RWPE2 (cell line): ENCODE measurements at regions not wholly inside any gene's neighbourhood (a gene's known extent, or its start where the extent isn't known, plus 50 kb on each side); places are given as distances from the start of the nearest gene placed in this dataset.

Experiments
- ATAC-seq: fragments of 200-7000 bp; cut with Tn5 transposase; 3 replicates; pipeline ENCODE4 v1.9.1; 2021; ENCODE audit warnings: low read depth
- DNase-seq: peaks from one replicate; pipeline ENCODE4 v3.0.0-alpha.2; 2020; ENCODE audit warnings: low spot score
- H3K27ac ChIP-seq: fragments of 450-650 bp; 2 replicates; pipeline ENCODE4 v1.5.1; 2017; ENCODE audit warnings: mild to moderate bottlenecking; ENCODE audit not compliant: poor library complexity, severe bottlenecking
- H3K27me3 ChIP-seq: fragments of 250-450 bp; sonication (Bioruptor Pico); 2 replicates; pipeline ENCODE4 v1.5.1; 2021; ENCODE audit warnings: mild to moderate bottlenecking, moderate library complexity; ENCODE audit not compliant: insufficient read depth, poor library complexity, severe bottlenecking
- H3K36me3 ChIP-seq: fragments of 250-450 bp; sonication (Bioruptor Pico); 2 replicates; pipeline ENCODE4 v1.5.1; 2020; ENCODE audit warnings: low read depth, mild to moderate bottlenecking, moderate library complexity
- H3K4me1 ChIP-seq: fragments of 250-450 bp; sonication (Bioruptor Pico); 2 replicates; pipeline ENCODE4 v1.5.1; 2021; ENCODE audit warnings: mild to moderate bottlenecking, moderate library complexity; ENCODE audit not compliant: insufficient read depth, poor library complexity, severe bottlenecking
- H3K4me3 ChIP-seq: fragments of 250-450 bp; sonication (Bioruptor Pico); 2 replicates; pipeline ENCODE4 v1.5.1; 2021; ENCODE audit warnings: mild to moderate bottlenecking, moderate library complexity; ENCODE audit not compliant: severe bottlenecking
- H3K9me3 ChIP-seq: fragments of 250-450 bp; sonication (Bioruptor Pico); 2 replicates; pipeline ENCODE4 v1.5.1; 2021; ENCODE audit warnings: mild to moderate bottlenecking, moderate library complexity; ENCODE audit not compliant: severe bottlenecking
- CTCF ChIP-seq: fragments of 450-650 bp; IDR thresholded peaks from one replicate; pipeline ENCODE4 v1.5.1; 2017; ENCODE audit warnings: mild to moderate bottlenecking, moderate library complexity; ENCODE audit not compliant: poor library complexity, severe bottlenecking

DNA sequence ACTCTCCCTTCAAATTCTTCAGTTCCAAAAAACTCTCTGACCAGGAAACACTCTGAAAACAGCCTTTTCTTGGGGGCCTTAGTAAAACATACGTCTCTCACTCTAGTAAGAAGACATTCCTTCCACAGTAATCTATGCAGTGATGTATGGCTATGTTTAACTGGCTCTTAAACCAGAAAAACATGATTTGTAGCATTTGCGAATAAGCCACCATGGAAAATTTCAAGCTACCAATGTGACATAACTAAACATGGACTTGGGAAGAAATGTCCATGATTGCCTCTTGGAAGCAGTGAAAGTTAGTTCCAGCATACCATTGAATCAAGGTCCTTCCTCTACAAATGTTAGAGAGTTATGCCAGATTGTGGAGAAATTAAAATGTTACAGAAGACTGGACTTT, 121.5 kb upstream of the ATF7IP start:
- Histone ChIP-seq H3K4me1 (no peaks in the 10 kb centered on the region), H3K27ac (no peak overlapping the region), H3K9me3 (no peaks in the 10 kb centered on the region), H3K36me3 (no peaks in the 10 kb centered on the region), H3K27me3 (no peaks in the 10 kb centered on the region), H3K4me3 (no peak overlapping the region)
- DNase-seq, result no peak
- no peak for ATAC-seq
- TF ChIP-seq CTCF, result no peak

DNA sequence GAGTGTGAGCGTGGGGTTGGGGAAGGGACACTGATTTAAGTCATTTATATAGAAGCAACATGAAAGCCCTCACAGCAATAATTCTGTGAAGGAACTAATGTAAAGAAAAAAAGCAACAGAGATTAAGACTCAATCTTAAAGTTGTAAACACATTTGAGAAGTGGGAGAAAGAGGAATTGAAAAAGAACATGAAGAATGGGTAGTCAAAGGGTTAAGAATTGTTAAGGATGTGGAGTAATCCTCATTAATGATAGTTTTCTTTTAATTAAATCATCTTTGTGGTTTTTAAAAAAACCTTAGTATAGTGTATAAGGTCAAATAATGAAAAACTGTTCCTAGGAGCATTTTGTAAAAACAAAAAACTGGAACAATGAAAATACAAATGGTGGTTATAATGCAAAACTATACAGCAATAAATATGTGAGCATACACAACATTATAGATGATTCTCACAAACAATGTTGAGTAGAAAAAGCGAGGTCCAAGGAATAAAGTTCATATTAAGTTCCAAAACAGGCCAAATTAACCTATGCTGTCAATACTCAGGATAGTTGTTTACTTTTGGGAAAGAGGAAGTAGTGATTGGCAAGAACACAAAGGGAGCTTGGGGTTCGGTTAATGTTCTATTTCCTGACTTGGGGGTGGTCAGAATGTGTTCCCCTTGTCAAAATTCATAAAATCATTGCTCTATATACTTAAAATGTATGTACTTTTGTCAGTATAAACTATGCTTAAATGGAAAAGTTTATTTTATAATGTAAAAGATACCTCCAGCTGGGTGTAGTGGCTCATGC, 120.4 kb upstream of the ATF7IP start:
- Histone ChIP-seq H3K27ac (no peak overlapping the region), H3K4me1 (no peaks in the 10 kb centered on the region), H3K9me3 (no peaks in the 10 kb centered on the region), H3K36me3 (no peaks in the 10 kb centered on the region), H3K4me3 (no peak overlapping the region), H3K27me3 (no peaks in the 10 kb centered on the region)
- DNase-seq (no peak), ATAC-seq (no peak)
- TF ChIP-seq CTCF, result no peak

GRCh38 chr12:14247166-14247565, 118.3 kb upstream of the ATF7IP start:
- Histone ChIP-seq H3K9me3 (no peaks in the 10 kb centered on the region), H3K27ac (no peak overlapping the region), H3K4me3 (no peak overlapping the region), H3K27me3 (no peaks in the 10 kb centered on the region), H3K36me3 (no peaks in the 10 kb centered on the region), H3K4me1 (no peaks in the 10 kb centered on the region)
- ATAC-seq (no peak), DNase-seq (no peak)
- TF ChIP-seq CTCF, result no peak

DNA sequence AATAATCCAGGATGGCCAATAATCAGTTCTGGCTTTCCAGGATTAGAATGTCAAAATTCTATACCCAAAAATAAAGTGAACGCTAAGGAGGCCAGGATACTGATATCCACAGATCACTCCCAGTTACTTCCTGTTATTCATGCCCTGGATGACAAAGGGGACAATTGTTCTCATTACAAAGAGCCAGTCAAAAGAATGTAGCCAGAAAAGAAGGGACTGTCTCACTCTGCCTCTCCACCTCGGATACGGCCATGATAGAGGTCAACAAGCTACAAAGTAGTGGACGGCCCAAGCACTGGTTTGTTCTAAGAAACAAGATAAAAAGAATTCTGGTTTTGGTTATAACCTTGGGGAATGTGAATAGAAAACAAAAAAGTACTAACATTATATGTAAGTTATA, 116.1 kb upstream of the ATF7IP start:
- Histone ChIP-seq H3K4me3 (no peak overlapping the region), H3K9me3 (no peaks in the 10 kb centered on the region), H3K27ac (no peak overlapping the region), H3K27me3 (no peaks in the 10 kb centered on the region), H3K36me3 (no peaks in the 10 kb centered on the region), H3K4me1 (no peaks in the 10 kb centered on the region)
- ATAC-seq (no peak), DNase-seq (no peak)
- no peak for TF ChIP-seq CTCF

- DNase-seq, result no peak
- TF ChIP-seq CTCF, result no peak
- Histone ChIP-seq H3K27me3 (no peaks in the 10 kb centered on the region), H3K4me3 (no peak overlapping the region), H3K36me3 (no peaks in the 10 kb centered on the region), H3K27ac (no peak overlapping the region), H3K4me1 (peaks cover 15% of the 10 kb centered on the region), H3K9me3 (no peaks in the 10 kb centered on the region)
- no peak for ATAC-seq
Observed at GRCh38 chr12:14252697-14253096, 112.8 kb upstream of the ATF7IP start.
